HCT116 (cell line): ENCODE measurements at regions not wholly inside any gene's neighbourhood (a gene's known extent, or its start where the extent isn't known, plus 50 kb on each side); places are given as distances from the start of the nearest gene placed in this dataset.
A peak's percentile ranks its signal among the peaks of the same experiment; 100 is the strongest.

Experiments
- ATAC-seq: fragments of 200-7000 bp; cut with Tn5 transposase; 2 replicates; pipeline ENCODE4 v1.9.1; 2020; ENCODE audit warnings: mild to moderate bottlenecking, moderate library complexity
- BruUV-seq: library from RNA; stranded (reverse); fragments of 400-500 nt; replicated peaks from 2 replicates; lab custom pipeline; 2021; lab: Mats Ljungman, UMichigan
- CTCF ChIA-PET: fragments of 300-600 bp; sonication (Branson Sonifier 250); formaldehyde crosslinking; loops from one replicate; lab custom pipeline; 2021; ENCODE audit warnings: antibody characterized with exemption; lab: Charles Lee
- POLR2A ChIA-PET: fragments of 300-600, 350-600 bp; sonication (Branson Sonifier 250); formaldehyde crosslinking; loops from one replicate; lab custom pipeline; 2021; ENCODE audit warnings: antibody characterized with exemption; lab: Charles Lee
- RAD21 ChIA-PET, 2 experiments: fragments of 300-600 bp; sonication (Branson Sonifier 250); formaldehyde crosslinking; loops; one replicate each; lab custom pipeline; 2023; ENCODE audit warnings: low total read pairs in 2 of 2; ENCODE audit not compliant: uncharacterized antibody in 2 of 2, unreplicated experiment in 2 of 2, low non-redundant PET in 1 of 2; lab: Charles Lee
- DNase-seq: peaks from one replicate; pipeline ENCODE4 v3.0.0-alpha.2; 2010; ENCODE audit warnings: low read depth, low spot score
- H2AFZ ChIP-seq: fragments of 200-600 bp; shearing (Covaris generic), sonication (generic); 2 replicates; pipeline ENCODE4 v1.6.1; 2017; ENCODE audit warnings: low read depth, mixed run types, mixed read lengths, antibody characterized with exemption, low read length; ENCODE audit not compliant: poor library complexity, severe bottlenecking
- H3K27ac ChIP-seq: 2 replicates; pipeline ENCODE4 v1.5.1; 2012; ENCODE audit warnings: low read depth, low read length
- H3K27me3 ChIP-seq: fragments of 200-600 bp; sonication (generic); 2 replicates; pipeline ENCODE4 v1.6.1; 2016; ENCODE audit warnings: mixed run types, low read length, mixed read lengths; ENCODE audit not compliant: insufficient read depth
- H3K36me3 ChIP-seq, 2 experiments: fragments of 200-500 bp in 1 of 2; fragments of 200-600 bp in 1 of 2; sonication (Bioruptor generic) in 1 of 2; sonication (generic) in 1 of 2; 2 replicates each; pipeline versions ENCODE4 v1.5.1 to v1.6.1; 2014 to 2016; ENCODE audit warnings: low read length in 2 of 2, inconsistent platforms in 1 of 2, mixed read lengths in 1 of 2, mixed run types in 1 of 2; ENCODE audit not compliant: insufficient read depth in 2 of 2, control insufficient read depth in 1 of 2
- H3K4me1 ChIP-seq, 2 experiments: fragments of 200-600 bp in 1 of 2; sonication (generic) in 1 of 2; 2 replicates each; pipeline versions ENCODE4 v1.5.1 to v1.6.1; 2012 to 2017; ENCODE audit warnings: low read length in 2 of 2, inconsistent platforms in 1 of 2, mild to moderate bottlenecking in 1 of 2, mixed read lengths in 1 of 2, mixed run types in 1 of 2, moderate library complexity in 1 of 2; ENCODE audit not compliant: insufficient read depth in 2 of 2, control insufficient read depth in 1 of 2
- H3K4me2 ChIP-seq: fragments of 200-600 bp; sonication (generic); 2 replicates; pipeline ENCODE4 v1.6.1; 2017; ENCODE audit warnings: mixed run types, low read length, mixed read lengths
- H3K4me3 ChIP-seq, 2 experiments: fragments of 200-600 bp in 1 of 2; sonication (generic) in 1 of 2; replicated peaks in 1 of 2; 2 replicates each; pipeline ENCODE4 v1.5.1; 2011 to 2016; ENCODE audit warnings: low read length in 2 of 2, control low read depth in 1 of 2, low read depth in 1 of 2, mild to moderate bottlenecking in 1 of 2, mixed read lengths in 1 of 2, mixed run types in 1 of 2
- H3K79me2 ChIP-seq: fragments of 200-600 bp; sonication (generic); 2 replicates; pipeline ENCODE4 v1.6.1; 2017; ENCODE audit warnings: mild to moderate bottlenecking, mixed run types, low read length, moderate library complexity, mixed read lengths; ENCODE audit not compliant: insufficient read depth
- H3K9ac ChIP-seq: fragments of 200-600 bp; sonication (generic); 2 replicates; pipeline ENCODE4 v1.6.1; 2016; ENCODE audit warnings: low read length, mixed read lengths
- H3K9me2 ChIP-seq: fragments of 200-600 bp; sonication (generic), shearing (Covaris generic); 2 replicates; pipeline ENCODE4 v1.6.1; 2017; ENCODE audit warnings: mixed run types, mild to moderate bottlenecking, moderate library complexity; ENCODE audit not compliant: insufficient read depth
- H3K9me3 ChIP-seq, 2 experiments: fragments of 200-500 bp in 1 of 2; fragments of 200-600 bp in 1 of 2; sonication (Bioruptor generic) in 1 of 2; sonication (generic) in 1 of 2; 2 replicates each; pipeline ENCODE4 v1.6.1; 2014 to 2017; ENCODE audit warnings: low read length in 2 of 2, mixed read lengths in 2 of 2, inconsistent platforms in 1 of 2, low read depth in 1 of 2, mild to moderate bottlenecking in 1 of 2, mixed run types in 1 of 2, moderate library complexity in 1 of 2; ENCODE audit not compliant: control insufficient read depth in 1 of 2, insufficient read depth in 1 of 2
- H4K20me1 ChIP-seq: fragments of 200-600 bp; sonication (generic), shearing (Covaris generic); 2 replicates; pipeline ENCODE4 v1.6.1; 2017; ENCODE audit warnings: mixed run types, mild to moderate bottlenecking, moderate library complexity; ENCODE audit not compliant: insufficient read depth
- EZH2 ChIP-seq: fragments of 200-600 bp; sonication (generic); IDR thresholded peaks from 2 replicates; pipeline ENCODE4 v1.6.1; 2017; ENCODE audit warnings: antibody characterized with exemption, mixed run types
- EZH2phosphoT487 ChIP-seq: fragments of 200-600 bp; IDR thresholded peaks from 2 replicates; pipeline ENCODE4 v1.6.1; 2018; ENCODE audit warnings: antibody characterized with exemption, borderline replicate concordance
- POLR2AphosphoS5 ChIP-seq: IDR thresholded peaks from 2 replicates; pipeline ENCODE4 v1.6.1; 2011; ENCODE audit warnings: mild to moderate bottlenecking, low read depth, low read length, moderate library complexity
- RAD21 ChIP-seq: IDR thresholded peaks from 2 replicates; pipeline ENCODE4 v1.6.1; 2012; ENCODE audit warnings: low read depth, mild to moderate bottlenecking
- YY1 ChIP-seq: IDR thresholded peaks from 2 replicates; pipeline ENCODE4 v1.6.1; 2011; ENCODE audit warnings: low read length, low read depth, moderate library complexity, mild to moderate bottlenecking; ENCODE audit not compliant: insufficient replicate concordance; ENCODE audit errors: extremely low read depth
- ZFX ChIP-seq: fragments of 450-650 bp; IDR thresholded peaks from 2 replicates; pipeline ENCODE4 v1.6.1; 2017
- intact Hi-C: fragments of 100-400 bp; cut with micrococcal nuclease; formaldehyde crosslinking; loops from 2 replicates; pipeline ENCODE4 v1.10.0; 2022
- TF ChIP-seq, protein P1 (sequence below): IDR thresholded peaks from 2 replicates; pipeline ENCODE4 v1.6.1; 2012
- TF ChIP-seq, protein P2 (sequence below): IDR thresholded peaks from 2 replicates; pipeline ENCODE4 v1.6.1; 2011; ENCODE audit warnings: mild to moderate bottlenecking, low read length, moderate library complexity; ENCODE audit not compliant: insufficient replicate concordance; ENCODE audit errors: extremely low read depth

DNA sequence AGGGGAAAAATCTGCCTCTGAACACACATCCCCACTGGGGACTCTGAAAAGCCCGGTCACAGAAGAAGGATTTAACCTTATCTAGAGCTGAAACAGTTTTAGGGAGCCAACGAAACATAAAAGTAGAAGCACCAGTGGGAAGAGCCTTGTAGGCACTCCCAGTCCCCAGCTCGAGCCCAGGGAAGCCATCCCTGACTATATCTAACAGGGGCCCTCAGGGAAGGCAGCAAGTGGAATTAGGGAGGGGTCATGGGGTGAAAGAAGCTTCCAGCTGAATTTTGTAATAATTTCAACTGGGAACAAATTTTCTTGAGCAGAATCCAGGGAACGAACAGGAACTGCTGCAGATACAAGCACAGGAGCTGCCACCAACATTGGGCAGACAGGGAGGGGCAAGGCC is 127.8 kb downstream of the BMP4 start:
- H3K9ac ChIP-seq: no peak overlapping the region
- H3K4me1 ChIP-seq: no peaks in the 10 kb centered on the region; a peak in 2 of 4 replicates
- no peaks in the 10 kb centered on the region for H4K20me1 ChIP-seq
- H3K36me3 ChIP-seq: no peaks in the 10 kb centered on the region
- RAD21 ChIA-PET: no interaction called here
- TF ChIP-seq ZFX (no peak), YY1 (no peak), EZH2 (no peak), POLR2AphosphoS5 (no peak), RAD21 (no peak), EZH2phosphoT487 (no peak)
- TF ChIP-seq, protein P1, sequence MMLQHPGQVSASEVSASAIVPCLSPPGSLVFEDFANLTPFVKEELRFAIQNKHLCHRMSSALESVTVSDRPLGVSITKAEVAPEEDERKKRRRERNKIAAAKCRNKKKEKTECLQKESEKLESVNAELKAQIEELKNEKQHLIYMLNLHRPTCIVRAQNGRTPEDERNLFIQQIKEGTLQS: no peak
- TF ChIP-seq, protein P2, sequence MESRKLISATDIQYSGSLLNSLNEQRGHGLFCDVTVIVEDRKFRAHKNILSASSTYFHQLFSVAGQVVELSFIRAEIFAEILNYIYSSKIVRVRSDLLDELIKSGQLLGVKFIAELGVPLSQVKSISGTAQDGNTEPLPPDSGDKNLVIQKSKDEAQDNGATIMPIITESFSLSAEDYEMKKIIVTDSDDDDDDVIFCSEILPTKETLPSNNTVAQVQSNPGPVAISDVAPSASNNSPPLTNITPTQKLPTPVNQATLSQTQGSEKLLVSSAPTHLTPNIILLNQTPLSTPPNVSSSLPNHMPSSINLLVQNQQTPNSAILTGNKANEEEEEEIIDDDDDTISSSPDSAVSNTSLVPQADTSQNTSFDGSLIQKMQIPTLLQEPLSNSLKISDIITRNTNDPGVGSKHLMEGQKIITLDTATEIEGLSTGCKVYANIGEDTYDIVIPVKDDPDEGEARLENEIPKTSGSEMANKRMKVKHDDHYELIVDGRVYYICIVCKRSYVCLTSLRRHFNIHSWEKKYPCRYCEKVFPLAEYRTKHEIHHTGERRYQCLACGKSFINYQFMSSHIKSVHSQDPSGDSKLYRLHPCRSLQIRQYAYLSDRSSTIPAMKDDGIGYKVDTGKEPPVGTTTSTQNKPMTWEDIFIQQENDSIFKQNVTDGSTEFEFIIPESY: no peak
- TF ChIP-seq, all 23 proteins: peak for 0
- ChIA-PET POLR2A (no interaction called here), CTCF (no interaction called here)
- H3K9me3 ChIP-seq: no peaks in the 10 kb centered on the region
- BruUV-seq: no TSS peak
- H2AFZ ChIP-seq: no peak overlapping the region
- H3K27ac ChIP-seq: 0 out of 2 replicates have a peak overlapping the region, but pooled peaks have one; percentile 8
- H3K27me3 ChIP-seq: no peaks in the 10 kb centered on the region
- DNase-seq (no peak), ATAC-seq (no peak)
- H3K79me2 ChIP-seq: peaks cover 12% of the 10 kb centered on the region
- no peaks in the 10 kb centered on the region for H3K9me2 ChIP-seq
- no peak overlapping the region for H3K4me3 ChIP-seq
- intact Hi-C loops: no loop called here
- no peak overlapping the region for H3K4me2 ChIP-seq
